HG03139 (cell line): ENCODE measurements at regions not wholly inside any gene's neighbourhood (a gene's known extent, or its start where the extent isn't known, plus 50 kb on each side); places are given as distances from the start of the nearest gene placed in this dataset.
"Not testable (repeated sequence)": the region's sequence is repeated elsewhere in the genome, so short reads cannot be mapped to it uniquely, and the experiment has no call there.

Source experiments
- ATAC-seq: cut with Tn5 transposase; IDR thresholded peaks from one replicate; pipeline ENCODE4 v1.9.1; 2021; ENCODE audit not compliant: unreplicated experiment

DNA sequence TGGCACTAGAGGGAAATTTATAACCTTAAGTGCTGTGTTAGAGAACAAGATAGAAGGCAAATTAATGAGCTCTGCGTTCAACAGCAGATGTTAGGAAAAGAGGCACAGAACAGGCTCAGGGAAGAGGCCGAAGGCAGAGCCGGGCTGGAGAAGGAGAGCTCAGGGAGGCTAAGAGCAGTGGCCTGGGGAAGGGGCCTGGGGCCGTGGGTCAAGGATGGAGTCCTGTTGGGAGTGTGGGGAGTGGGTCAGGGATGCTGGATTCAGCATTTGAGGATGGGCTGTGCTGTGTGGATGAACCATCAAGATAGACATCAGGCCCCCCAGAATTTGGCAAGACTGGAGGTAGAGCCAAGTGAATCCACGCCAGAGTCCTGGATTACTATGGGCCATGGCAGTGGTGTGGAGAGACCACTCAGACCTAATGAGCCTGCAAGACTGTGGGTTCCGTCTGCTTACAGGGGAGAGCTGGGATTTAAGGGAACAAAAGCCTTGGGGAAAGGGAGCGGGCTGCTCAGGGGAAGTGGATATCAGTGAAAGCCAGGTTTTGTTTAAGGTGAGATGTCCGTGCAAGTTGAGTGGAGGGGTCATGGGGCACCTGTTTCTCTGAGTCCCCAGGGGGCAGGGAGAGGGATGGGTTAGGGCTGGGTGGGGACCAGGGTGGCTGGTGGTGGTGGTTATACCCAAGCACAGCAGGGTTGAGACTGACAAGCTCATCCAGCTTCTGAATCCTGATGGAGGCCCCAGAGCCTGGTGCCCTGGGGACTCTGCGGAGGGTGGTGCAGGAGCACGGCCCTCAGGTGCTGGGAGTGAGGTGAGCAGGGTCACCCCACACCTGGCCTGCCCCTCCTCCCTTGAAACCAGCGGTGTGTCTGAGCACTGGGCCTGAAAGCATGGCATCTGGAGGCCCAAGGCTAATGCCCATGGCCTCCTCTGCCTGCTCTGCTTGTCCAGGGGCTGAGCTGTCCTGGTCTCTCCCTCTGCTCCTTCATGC is 101.7 kb downstream of the BMS1 start:
- ATAC-seq: no peak

DNA sequence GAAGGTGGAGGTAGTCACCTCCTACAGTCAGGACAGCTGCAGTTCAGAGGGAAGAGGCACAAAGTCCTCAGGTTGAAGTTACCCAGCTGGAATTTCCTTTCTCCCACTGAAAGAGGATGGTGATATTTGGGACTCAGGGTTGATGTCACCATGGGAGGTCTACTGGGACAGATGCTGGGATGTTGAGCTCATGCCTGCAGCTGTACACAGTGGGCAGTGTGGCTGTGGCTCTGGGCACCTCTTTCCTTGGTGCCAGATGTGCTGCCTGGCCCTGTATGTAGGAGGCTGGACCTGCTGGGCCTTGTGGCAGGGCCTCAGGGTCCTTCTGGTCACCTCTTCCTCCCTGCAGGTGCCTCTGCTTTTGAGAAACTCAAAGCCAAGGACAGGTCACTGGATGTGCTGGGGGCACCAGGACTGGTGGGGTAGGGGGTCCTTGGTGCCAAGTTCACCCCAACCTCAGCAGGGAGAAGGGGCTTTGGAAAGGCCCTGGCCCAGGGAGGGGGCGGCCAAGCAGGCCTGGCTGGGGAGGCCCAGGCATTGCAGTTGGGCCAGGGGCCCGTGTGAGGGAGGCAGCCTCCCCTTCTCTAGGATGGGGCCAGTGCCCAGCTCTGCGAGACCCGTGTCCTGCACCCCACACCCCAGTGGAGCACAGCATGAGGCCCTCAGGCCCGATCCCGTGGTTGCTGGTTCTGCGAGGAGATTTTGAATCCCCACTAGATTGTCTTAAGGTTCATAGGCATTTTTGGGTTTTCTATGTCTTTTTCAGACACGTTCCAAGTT is 103.1 kb downstream of the BMS1 start:
- ATAC-seq: no peak

DNA sequence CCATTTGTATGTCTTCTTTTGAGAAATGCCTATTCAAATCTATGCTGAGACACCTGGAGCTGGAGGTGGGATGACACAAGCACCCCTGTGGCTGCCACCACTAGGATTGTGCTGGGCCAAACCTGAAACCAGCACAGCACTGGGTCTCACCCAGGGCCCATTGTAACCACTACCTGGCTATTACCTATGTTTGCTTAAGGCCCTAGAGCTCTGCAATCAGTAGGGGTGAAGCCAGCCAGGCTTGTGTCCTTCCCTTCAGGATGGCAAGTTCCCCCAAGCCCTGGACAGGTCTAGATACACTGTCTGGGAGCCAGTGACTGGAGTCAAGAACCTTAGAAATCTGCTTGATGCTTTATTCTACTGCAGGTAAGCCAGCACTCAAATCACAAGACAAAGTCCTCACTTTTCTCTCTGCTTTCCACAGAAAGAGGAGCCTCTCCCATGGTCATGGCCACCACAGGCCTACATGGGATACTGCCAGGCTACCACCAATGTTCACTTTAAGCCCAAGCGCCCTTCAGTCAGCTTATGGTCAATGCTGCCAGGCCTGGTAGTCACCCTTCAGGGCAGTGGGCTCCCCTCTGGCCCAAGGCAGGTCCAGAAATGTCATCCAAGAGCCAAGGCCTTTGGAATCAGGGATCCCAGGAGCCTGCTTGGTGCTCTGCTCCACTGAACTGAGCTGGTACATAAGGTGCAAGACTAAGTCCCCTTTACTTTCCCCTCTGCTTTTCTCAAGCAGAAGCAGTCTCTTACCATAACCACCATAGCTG is 105.3 kb downstream of the BMS1 start:
- no peak for ATAC-seq

DNA sequence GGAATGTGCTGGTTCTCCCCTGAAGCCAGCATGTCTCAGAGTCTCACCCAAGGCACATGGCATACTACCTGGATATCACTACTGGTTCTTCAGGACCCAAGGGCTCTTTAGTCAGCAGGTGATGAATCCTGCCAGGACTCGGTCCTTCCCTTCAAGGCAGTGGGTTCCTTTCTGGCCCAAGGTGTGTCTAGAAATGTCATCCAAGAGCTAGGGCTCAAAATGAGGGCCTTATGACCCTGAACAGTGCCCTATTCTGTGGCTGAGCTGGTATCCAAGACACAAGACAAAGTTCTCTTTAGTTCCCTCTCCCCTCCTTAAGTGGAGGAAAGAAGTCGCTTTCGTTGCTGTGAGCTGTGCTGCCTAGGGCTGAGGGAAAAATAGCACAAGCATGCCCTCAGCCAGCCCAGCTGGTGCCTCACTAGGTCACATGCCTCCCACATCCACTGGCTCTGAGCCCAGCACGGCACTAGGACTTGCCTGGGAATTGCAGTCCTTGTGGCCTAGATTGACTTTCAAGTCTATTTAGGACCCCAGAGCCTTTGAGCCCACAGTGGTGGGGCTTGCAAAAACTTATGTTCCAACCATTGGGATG is 106.0 kb downstream of the BMS1 start:
- no peak for ATAC-seq

DNA sequence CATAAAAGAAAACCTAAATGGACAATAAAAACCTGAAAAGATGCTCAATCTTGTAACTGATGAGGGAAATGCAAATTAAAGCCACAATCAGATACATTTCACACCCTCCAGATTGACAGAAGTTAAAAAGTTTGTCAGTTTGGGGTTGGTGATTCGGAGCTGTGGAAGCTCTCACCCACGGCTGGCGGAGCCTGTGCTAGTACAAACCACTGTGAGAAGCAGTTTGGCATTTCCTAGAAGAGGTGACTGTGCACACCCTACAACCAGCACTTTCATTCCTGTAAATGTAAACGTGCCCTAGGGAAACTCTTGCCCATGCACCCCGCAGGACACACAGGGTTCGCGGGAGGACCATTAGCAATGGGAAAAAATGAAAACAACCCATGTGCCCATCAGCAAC is 114.1 kb downstream of the BMS1 start:
- ATAC-seq: no peak

DNA sequence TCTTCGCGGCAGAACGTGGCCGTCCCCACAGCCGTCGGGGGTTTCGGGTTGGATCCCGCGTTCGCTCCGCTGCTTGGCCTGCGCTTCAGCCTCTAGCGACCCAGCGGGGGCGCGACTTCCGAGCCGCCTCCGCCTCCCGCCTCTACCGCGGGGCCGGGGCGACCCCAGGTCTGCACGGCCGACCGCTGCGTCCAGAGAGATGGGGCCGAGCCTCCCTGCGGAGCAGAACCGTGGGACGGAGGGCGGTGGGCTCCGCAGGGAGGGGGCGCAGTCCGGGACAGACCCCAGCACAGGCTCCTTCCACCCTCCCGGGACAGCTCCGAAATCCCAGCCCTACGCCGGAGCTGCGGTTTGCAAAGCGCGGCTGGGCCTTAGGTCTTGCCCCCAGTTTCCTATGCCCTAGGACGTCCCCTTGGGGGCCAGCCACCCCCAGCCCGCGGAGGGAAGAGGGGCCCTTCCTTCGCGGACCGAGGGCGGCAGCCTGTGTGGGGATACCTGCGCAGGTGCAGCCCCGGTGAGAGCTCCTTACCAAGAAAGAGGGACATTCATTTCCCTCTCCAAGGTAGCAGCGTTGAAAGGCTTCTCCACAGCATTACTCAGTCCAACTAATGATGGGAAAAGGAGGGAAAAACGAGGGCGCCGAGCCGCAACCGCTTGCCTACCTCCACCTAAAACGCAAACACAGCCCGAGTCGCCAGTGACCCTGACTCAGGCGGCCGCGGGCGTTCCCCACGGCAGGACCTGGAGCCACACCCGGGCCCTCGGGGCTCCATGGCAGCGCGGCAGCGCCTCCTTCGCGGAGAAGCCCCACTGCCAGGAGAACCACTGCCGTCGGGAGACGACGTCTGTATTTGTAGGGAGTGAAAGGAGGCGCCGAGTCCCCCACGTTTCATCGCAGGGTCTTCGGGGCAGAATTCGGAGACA is 115.7 kb downstream of the BMS1 start:
- ATAC-seq: no peak

DNA sequence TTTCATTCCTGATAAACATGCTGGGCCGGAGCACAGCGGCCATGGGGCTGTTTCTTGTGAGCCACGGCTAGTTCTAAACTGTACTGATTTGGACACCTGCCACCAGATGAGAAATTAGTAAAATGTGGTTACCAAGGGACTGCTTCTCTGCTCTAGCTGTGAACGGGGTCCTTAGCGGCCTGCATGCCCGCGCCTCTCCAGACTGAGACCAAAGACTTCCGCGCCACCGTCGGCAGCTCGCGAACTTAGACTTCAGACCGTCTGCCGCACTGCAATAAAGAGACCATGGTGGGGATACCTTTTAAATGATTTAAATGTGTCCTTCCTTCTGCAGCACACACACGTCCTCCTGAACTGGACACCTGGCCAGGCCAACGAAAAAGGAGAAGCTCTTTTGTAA is 116.4 kb downstream of the BMS1 start:
- ATAC-seq: no peak

DNA sequence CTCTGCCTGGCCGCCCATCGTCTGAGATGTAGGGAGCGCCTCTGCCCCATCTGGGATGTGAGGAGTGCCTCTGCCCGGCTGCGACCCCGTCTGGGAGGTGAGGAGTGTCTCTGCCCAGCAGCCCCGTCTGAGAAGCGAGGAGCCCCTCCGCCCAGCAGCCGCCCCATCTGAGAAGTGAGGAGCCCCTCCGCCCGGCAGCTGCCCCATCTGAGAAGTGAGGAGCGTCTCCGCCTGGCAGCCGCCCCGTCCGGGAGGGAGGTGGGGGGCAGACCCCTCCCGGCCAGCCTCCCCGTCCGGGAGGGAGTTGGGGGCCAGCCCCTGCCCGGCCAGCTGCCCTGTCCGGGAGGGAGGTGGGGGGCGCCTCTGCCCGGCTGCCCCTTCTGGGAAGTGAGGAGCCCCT is 117.8 kb downstream of the BMS1 start:
- not testable (repeated sequence) for ATAC-seq

DNA sequence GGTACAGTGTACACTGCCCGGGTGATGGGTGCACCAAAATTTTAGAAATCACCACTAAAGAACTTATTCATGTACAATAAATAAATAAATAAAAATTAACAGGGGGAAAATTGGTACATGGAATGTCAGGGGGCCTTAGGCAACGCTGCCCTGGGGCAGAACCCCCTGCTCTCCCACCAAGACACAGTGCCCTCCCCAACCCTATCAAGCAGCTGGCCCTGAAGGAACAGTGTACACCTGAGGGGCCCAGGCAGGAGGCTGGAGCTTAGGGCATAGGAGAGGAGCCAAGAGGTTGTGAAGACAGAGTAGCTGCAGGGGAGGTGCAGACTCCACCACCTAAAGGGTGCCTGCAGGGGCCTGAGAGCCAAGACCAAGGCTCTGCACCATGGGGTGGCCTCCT is 128.8 kb downstream of the BMS1 start:
- ATAC-seq: no peak

DNA sequence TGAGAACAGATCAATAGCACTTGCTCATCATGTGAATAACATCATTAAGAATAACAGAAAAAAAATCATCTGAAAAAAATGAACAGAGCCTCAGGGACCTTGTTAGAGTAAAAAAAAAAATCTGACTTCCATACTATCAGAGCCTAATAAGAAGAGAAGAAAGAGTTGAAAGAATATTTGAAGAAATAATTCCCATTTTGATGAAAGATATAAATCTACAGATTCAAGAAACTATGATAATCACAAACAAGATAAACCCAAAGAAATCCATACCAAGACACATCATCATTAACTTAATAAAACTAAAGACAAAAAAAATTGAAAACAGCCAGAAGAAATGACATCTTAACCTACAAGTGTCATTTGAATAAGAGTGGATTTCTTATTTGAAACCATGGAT is 134.4 kb downstream of the BMS1 start:
- ATAC-seq: no peak

DNA sequence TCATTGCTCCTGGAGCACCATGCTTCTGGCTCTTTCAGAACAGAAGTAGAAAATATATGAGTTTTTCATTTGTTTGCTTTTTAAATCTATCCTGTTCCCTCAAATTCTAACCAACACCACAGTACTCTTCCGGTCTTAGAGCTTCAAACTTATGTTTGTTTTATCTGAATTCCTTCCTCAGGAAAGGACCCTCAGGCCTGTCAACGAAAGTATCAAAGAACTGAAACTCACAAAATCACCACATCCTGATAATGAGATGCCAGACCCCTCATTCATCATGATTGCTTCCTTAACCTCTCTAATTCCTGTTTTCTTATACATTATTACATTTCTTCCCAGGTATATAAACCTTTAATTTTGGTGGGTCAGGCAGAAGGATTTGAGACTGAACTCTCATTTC is 135.2 kb downstream of the BMS1 start:
- ATAC-seq: no peak

DNA sequence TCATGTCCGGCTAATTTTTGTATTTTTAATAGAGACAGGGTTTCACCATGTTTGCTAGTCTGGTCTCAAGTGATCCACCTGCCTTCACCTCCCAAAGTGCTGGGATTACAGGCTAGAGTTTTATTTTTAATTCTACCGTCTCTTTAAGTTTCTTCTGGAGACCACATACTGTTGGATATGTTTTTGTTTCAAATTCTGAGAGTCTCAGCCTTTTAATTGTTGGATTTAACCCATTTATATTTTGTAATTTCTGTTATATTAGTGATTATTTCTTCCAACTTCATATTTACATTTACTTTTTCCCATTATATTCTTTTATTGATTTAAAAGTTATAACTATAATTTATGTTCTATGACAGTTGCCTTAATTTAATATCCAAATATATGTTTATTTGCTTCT is 139.4 kb downstream of the BMS1 start:
- ATAC-seq: no peak

DNA sequence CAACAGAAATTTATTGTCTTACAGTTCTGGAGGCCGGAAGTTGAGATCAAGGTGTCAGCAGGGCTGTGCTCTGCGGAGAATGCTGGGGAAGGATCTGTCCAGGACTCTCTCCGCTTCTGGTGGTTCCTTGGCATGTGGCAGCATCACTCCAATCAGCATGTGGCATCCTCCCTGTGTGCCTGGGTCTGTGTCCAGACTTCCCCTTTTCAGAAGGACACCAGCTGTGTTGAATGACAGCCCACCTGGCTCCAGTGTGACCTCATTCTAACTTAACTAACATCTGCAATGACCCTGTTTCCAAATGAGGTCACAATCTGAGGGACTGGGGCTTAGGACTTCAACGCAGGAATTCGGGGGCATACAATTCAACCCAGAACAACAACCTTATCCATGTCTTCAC is 141.9 kb downstream of the BMS1 start:
- no peak for ATAC-seq

DNA sequence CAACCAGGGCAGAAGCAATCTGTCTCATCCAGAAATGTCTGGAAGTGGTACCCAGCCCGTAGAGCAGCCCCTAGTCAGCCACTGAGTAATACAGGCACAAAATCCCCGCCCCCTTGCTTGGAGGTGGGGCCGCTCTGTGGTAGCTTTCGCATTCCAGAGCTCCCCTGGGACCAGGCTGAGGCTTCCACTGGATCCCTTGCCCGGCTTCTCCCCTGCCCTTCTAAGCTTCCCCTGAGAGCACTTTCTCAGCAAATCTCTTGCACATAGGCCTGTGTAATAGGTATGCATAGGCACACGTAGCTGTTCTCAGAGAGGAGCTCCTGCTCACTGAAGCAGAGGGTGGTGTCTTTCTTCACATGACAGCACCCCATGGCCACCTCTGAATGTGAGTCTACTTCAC is 144.2 kb downstream of the BMS1 start:
- ATAC-seq: no peak

DNA sequence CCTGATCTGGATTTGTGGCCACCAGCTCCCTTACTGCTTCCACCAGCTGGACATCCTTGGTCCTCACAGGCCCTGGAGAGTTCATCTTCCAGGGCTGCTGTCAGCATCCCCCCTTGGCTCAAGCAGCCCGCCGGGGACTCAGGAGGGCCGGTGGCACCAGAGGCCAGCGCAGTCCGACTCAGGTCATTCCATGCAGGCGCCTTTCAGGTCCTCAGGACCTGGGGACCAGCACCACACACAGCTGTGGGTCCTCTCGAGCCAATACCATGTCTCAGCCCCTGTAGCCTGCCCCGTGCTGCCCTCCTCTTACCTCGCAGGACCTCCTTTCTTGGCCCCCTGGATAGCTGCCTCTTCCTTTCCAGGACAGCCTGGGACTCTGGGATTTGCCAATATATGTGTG is 145.5 kb downstream of the BMS1 start:
- no peak for ATAC-seq

DNA sequence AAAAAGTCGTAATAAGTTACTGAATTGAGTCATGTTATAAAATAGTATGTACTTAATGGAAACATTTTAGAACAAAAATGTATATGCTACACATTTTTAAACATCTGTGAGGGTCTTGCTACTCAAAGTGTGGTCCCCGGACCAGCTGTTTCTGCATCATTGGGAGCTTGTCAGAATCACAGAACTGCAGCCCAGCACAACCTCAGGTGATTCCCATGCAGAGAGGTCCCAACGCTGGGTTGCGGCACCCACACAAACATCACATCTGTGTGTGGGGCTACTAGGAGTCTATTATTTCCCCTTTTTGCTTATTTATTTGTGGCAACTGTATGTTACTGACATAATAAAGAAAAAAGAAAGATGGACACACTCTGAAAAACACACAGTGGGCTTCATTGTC is 146.6 kb downstream of the BMS1 start:
- ATAC-seq: no peak

DNA sequence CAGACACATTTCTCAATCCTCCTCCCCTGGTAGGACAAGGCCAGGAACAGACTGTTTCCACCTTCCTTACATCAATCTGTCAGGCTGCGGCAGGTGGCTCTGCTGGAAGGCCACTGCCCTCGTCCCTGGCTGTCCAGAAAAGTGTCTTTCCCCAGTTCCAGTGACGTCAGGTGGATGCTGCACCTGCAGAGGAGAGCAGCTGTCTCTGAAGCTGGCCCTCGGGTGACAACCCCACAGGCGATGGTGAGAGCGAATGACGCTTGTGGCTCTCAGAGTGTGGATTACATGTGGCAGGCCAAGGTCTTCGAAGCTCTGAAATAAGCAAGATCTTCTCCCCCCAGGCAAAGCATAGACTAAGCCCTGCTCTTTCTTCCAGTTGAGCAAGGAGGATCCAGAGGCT is 146.9 kb upstream of the RET start:
- no peak for ATAC-seq

DNA sequence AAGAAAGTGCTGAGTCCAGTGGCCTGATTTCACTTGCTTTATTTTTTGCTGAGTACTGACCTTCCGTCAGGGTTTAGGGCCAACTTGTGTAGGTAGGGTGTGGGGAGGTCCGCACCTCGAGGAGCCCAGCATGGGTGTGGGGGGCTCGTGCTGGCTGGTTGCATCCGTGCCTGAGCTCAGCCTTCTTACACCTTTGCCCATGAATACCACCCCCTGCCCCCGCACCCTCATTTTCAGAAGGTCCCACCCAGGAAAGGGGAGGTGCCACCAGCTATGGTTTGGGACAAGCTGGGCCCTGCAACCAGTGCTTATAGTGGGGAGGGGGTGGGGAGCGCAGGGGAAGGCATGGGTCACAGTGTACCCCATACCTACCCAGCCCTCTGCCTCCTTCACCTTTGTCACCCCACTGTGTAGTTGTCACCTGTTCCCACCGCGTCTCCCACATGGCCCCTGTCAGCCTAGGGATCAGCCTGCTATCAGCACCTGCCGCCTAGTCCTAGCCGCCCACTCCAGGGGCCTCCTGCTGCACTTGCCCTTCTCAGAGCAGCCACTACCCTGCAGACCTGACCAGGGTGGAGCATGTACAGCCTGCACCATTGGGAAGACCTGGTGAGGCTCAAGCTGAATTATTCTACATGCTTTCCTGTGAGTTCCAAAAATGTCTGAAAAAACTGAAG is 146.2 kb upstream of the RET start:
- no peak for ATAC-seq

DNA sequence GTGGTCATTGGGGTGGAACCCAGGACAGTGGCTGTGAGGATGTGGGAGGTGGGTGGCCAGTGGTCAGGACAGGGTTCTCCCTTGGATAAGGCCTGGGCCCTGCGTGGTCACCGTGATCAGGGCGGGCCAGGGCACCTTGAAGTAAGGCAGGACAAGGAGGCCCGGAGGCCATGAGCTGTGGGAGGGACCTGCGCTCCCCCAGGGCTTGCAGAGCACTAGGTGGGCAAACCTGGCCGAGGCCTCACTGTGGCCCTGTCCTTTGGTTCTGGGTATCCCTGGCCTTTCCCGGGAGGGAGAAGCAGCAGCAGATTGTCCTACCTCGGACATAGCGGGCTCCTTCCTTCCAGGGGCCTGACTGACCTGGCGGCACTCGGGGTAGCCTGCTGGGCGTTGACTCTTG is 144.8 kb upstream of the RET start:
- no peak for ATAC-seq
